AG04450 (cell line): ENCODE measurements at regions not wholly inside any gene's neighbourhood (a gene's known extent, or its start where the extent isn't known, plus 50 kb on each side); places are given as distances from the start of the nearest gene placed in this dataset.

ENCODE experiments used
- CTCF ChIA-PET: fragments of 300-600, 350-600 bp; formaldehyde crosslinking; extraction: SDS; loops from one replicate; lab custom pipeline; 2022; ENCODE audit warnings: antibody characterized with exemption, inconsistent platforms; lab: Charles Lee
- POLR2A ChIA-PET: fragments of 350-600 bp; formaldehyde crosslinking; extraction: SDS; loops from one replicate; lab custom pipeline; 2021; ENCODE audit warnings: antibody characterized with exemption, inconsistent platforms; lab: Yijun Ruan, JAX
- DNase-seq: peaks from one replicate; pipeline ENCODE4 v3.0.0-alpha.2; 2011; ENCODE audit warnings: low read depth, low spot score
- H3K27ac ChIP-seq: one replicate; pipeline ENCODE4 v1.5.1; 2012; ENCODE audit warnings: low read depth, low read length, control low read depth
- H3K27me3 ChIP-seq: one replicate; pipeline ENCODE4 v1.6.0; 2012; ENCODE audit warnings: low read length; ENCODE audit not compliant: control insufficient read depth, insufficient read depth
- H3K4me3 ChIP-seq: 2 replicates; pipeline ENCODE4 v1.5.1; 2011; ENCODE audit warnings: mild to moderate bottlenecking, low read depth, low read length, control low read depth
- H3K9me3 ChIP-seq: 2 replicates; pipeline ENCODE4 v1.5.1; 2012; ENCODE audit warnings: low read length; ENCODE audit not compliant: control insufficient read depth, insufficient read depth
- CTCF ChIP-seq: IDR thresholded peaks from 2 replicates; pipeline ENCODE4 v1.5.1; 2011; ENCODE audit warnings: low read depth, low read length, control low read depth, inconsistent platforms

DNA sequence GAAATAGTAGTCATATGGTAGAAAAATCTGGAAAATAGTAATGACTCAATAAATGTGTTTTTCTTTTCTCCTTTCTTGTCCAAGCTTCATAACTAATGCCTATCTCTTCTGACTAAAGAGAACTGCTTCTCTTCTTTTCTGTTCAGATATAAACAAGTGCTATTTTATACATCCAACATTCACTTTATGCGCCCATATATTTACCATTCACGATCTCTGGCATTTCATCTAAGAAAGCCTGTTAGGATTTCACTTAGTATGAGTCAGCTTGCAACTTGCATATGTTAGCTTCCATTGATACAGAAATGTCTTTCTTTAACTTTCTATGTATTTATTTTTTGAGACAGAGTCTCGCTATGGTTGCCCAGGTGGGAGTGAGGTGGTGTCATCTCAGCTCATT lies 224.9 kb downstream of the VAPA start:
- Histone ChIP-seq H3K9me3 (no peaks in the 10 kb centered on the region), H3K4me3 (no peak overlapping the region), H3K27me3 (no peaks in the 10 kb centered on the region), H3K27ac (no peak overlapping the region)
- peak; percentile 32 for DNase-seq
- ChIA-PET POLR2A (interaction anchor here (1.9 kb wide), 1 partner anchor 98 kb away, joined by 7 read pairs; no protein-coding TSS in a partner anchor), CTCF (interaction anchor here (1.4 kb wide), 1 partner anchor 122 kb away, joined by 3 read pairs; no protein-coding TSS in a partner anchor)
- no peak for TF ChIP-seq CTCF

GRCh38 chr18:10139783-10140410 lies 226.1 kb downstream of the VAPA start:
- ChIA-PET CTCF (interaction anchor here (1.2 to 1.4 kb wide), 2 partner anchors 123 to 168 kb away, joined by 3 read pairs; no protein-coding TSS in a partner anchor), POLR2A (interaction anchor here (0.9 to 1.9 kb wide), 2 partner anchors 99 to 386 kb away, joined by 3 to 7 read pairs; partner anchors contain the start of gene NAPG)
- no peak overlapping the region for H3K4me3 ChIP-seq
- no peak for TF ChIP-seq CTCF
- no peaks in the 10 kb centered on the region for H3K9me3 ChIP-seq
- peak overlapping the region; percentile 11 for H3K27ac ChIP-seq
- peaks cover 3% of the 10 kb centered on the region for H3K27me3 ChIP-seq
- no peak for DNase-seq

- no peaks in the 10 kb centered on the region for H3K9me3 ChIP-seq
- H3K4me3 ChIP-seq: no peak overlapping the region
- no peak for DNase-seq
- H3K27ac ChIP-seq: peak overlapping the region; percentile 21
- ChIA-PET CTCF (interaction anchor here (1.2 to 1.4 kb wide), 2 partner anchors 124 to 169 kb away, joined by 3 read pairs; no protein-coding TSS in a partner anchor), POLR2A (interaction anchor here (0.9 kb wide), 1 partner anchor 385 kb away, joined by 3 read pairs; the partner anchor contains the start of gene NAPG)
- peaks cover 3% of the 10 kb centered on the region for H3K27me3 ChIP-seq
- TF ChIP-seq CTCF: no peak
Observed at GRCh38 chr18:10140461-10141282, 226.9 kb downstream of the VAPA start.

GRCh38 chr18:10141559-10141958 lies 227.7 kb downstream of the VAPA start:
- TF ChIP-seq CTCF: no peak
- Histone ChIP-seq H3K27ac (no peak overlapping the region), H3K9me3 (no peaks in the 10 kb centered on the region), H3K4me3 (no peak overlapping the region), H3K27me3 (peaks cover 3% of the 10 kb centered on the region)
- ChIA-PET CTCF (interaction anchor here (0.6 to 1.3 kb wide), 3 partner anchors 22 to 228 kb away, joined by 3 to 5 read pairs (median 4); no protein-coding TSS in a partner anchor), POLR2A (no interaction called here)
- no peak for DNase-seq
